ENCODE measurements at regions not wholly inside any gene's neighbourhood (a gene's known extent, or its start where the extent isn't known, plus 50 kb on each side); places are given as distances from the start of the nearest gene placed in this dataset.
"Not testable (repeated sequence)": the region's sequence is repeated elsewhere in the genome, so short reads cannot be mapped to it uniquely, and the experiment has no call there.

GRCh38 chr5:18720002-18720401 is 1085.7 kb downstream of the TAF11L14 start:
- DNase-seq = no peak
- TF ChIP-seq CTCF (IDR thresholded peaks at IDR 0.05; ENCODE audit: low read depth, low read length) = no peak
- Histone ChIP-seq H3K9me3 (no peaks in the 10 kb centered on the region), H3K36me3 (no peaks in the 10 kb centered on the region), H3K4me3 (ENCODE audit: low read depth, low read length) (no peak overlapping the region), H3K4me1 (no peaks in the 10 kb centered on the region), H3K27me3 (no peaks in the 10 kb centered on the region)

GRCh38 chr5:18732556-18733479 is 1098.6 kb downstream of the TAF11L14 start:
- H3K36me3 ChIP-seq = no peaks in the 10 kb centered on the region
- no peaks in the 10 kb centered on the region for H3K27me3 ChIP-seq
- no peaks in the 10 kb centered on the region for H3K4me1 ChIP-seq
- no peak for DNase-seq
- H3K4me3 ChIP-seq (ENCODE audit: low read depth, low read length) = no peak overlapping the region
- no peaks in the 10 kb centered on the region for H3K9me3 ChIP-seq
- no peak for TF ChIP-seq CTCF (IDR thresholded peaks at IDR 0.05; ENCODE audit: low read depth, low read length)

GRCh38 chr5:18736051-18736398 is 1101.8 kb downstream of the TAF11L14 start:
- Histone ChIP-seq H3K4me1 (no peaks in the 10 kb centered on the region), H3K36me3 (no peaks in the 10 kb centered on the region), H3K27me3 (no peaks in the 10 kb centered on the region), H3K4me3 (ENCODE audit: low read depth, low read length) (no peak overlapping the region), H3K9me3 (no peaks in the 10 kb centered on the region)
- DNase-seq = no peak
- TF ChIP-seq CTCF (IDR thresholded peaks at IDR 0.05; ENCODE audit: low read depth, low read length) = no peak

GRCh38 chr5:18736736-18737135 is 1102.5 kb downstream of the TAF11L14 start:
- H3K27me3 ChIP-seq; H3K4me3 ChIP-seq (ENCODE audit: low read depth, low read length); DNase-seq; H3K9me3 ChIP-seq; H3K4me1 ChIP-seq; H3K36me3 ChIP-seq: not testable (repeated sequence)

GRCh38 chr5:18740301-18740700 is 1106.0 kb downstream of the TAF11L14 start:
- Histone ChIP-seq H3K27me3 (no peaks in the 10 kb centered on the region), H3K4me1 (no peaks in the 10 kb centered on the region), H3K4me3 (ENCODE audit: low read depth, low read length) (no peak overlapping the region), H3K36me3 (no peaks in the 10 kb centered on the region), H3K9me3 (no peaks in the 10 kb centered on the region)
- TF ChIP-seq CTCF (IDR thresholded peaks at IDR 0.05; ENCODE audit: low read depth, low read length) = no peak
- no peak for DNase-seq

GRCh38 chr5:18742830-18743229 is 1108.6 kb downstream of the TAF11L14 start:
- no peak for DNase-seq
- H3K4me1 ChIP-seq = no peaks in the 10 kb centered on the region
- no peak for TF ChIP-seq CTCF (IDR thresholded peaks at IDR 0.05; ENCODE audit: low read depth, low read length)
- peaks cover 5% of the 10 kb centered on the region for H3K9me3 ChIP-seq
- H3K27me3 ChIP-seq = no peaks in the 10 kb centered on the region
- H3K4me3 ChIP-seq (ENCODE audit: low read depth, low read length) = no peak overlapping the region
- no peaks in the 10 kb centered on the region for H3K36me3 ChIP-seq
